Stimulated activated CD4-positive, alpha-beta T cell treated with anti-CD3 and anti-CD28 coated beads, Interleukin-12 subunit alpha, Interleukin-12 subunit beta, amount 100 ng/mL, for 48 hours (primary cell): ENCODE measurements at regions not wholly inside any gene's neighbourhood (a gene's known extent, or its start where the extent isn't known, plus 50 kb on each side); places are given as distances from the start of the nearest gene placed in this dataset.

Source experiments
- DNase-seq, 3 donors: peaks; one replicate each; pipeline ENCODE4 v3.0.0-alpha.2; 2020; ENCODE audit warnings: low read depth in 2 of 3, low spot score in 1 of 3

- DNase-seq, result no peak
These were observed 83.1 kb downstream of the ZNF486 start for GRCh38 chr19:20250121-20250520.
